Transverse colon (tissue), 4 donors: ENCODE measurements at regions not wholly inside any gene's neighbourhood (a gene's known extent, or its start where the extent isn't known, plus 50 kb on each side); places are given as distances from the start of the nearest gene placed in this dataset.

ENCODE experiments used
- DNase-seq: peaks from one replicate; pipeline ENCODE4 v3.0.0-alpha.2; 2019
- H3K27ac ChIP-seq, 4 donors: fragments of 200-600 bp; sonication (generic); 2 replicates each; pipeline ENCODE4 v1.5.1; 2016 to 2018; ENCODE audit warnings: inconsistent platforms in 4 of 4
- H3K27me3 ChIP-seq: fragments of 200-600 bp; sonication (generic); 2 replicates; pipeline ENCODE4 v1.5.1; 2017; ENCODE audit warnings: inconsistent platforms
- H3K36me3 ChIP-seq, 4 donors: fragments of 200-600 bp; sonication (generic); 2 replicates each; pipeline ENCODE4 v1.5.1; 2017 to 2019; ENCODE audit warnings: inconsistent platforms in 4 of 4
- H3K4me1 ChIP-seq, 4 donors: fragments of 200-600 bp; sonication (generic); 2 replicates each; pipeline ENCODE4 v1.5.1; 2017 to 2020; ENCODE audit warnings: inconsistent platforms in 4 of 4
- H3K4me3 ChIP-seq, 4 donors: fragments of 200-600 bp; sonication (generic); 1 replicate in 1 of 4; 2 replicates in 3 of 4; pipeline versions ENCODE4 v1.5.1 to v1.6.1; 2017 to 2019; ENCODE audit warnings: inconsistent platforms in 4 of 4
- H3K9me3 ChIP-seq, 2 donors: fragments of 200-600 bp; sonication (generic); 2 replicates each; pipeline ENCODE4 v1.5.1; 2017 to 2019; ENCODE audit warnings: inconsistent platforms in 2 of 2
- CTCF ChIP-seq, 5 experiments: fragments of 200-600 bp in 3 of 5; fragments of 450-650 bp in 2 of 5; sonication (generic) in 3 of 5; IDR thresholded peaks; 1 replicate in 2 of 5; 2 replicates in 3 of 5; pipeline ENCODE4 v1.5.1; 2016 to 2017; ENCODE audit warnings: antibody characterized with exemption in 5 of 5, inconsistent platforms in 3 of 5, mild to moderate bottlenecking in 2 of 5, moderate library complexity in 1 of 5
- EP300 ChIP-seq: sonication (generic); formaldehyde crosslinking; IDR thresholded peaks from one replicate; pipeline ENCODE4 v1.6.1; 2017; ENCODE audit warnings: antibody characterized with exemption, low read depth
- POLR2A ChIP-seq: fragments of 450-650 bp; IDR thresholded peaks from one replicate; pipeline ENCODE4 v1.6.1; 2016; ENCODE audit warnings: antibody characterized with exemption, mild to moderate bottlenecking, moderate library complexity
- POLR2AphosphoS5 ChIP-seq, 3 donors: sonication (generic); formaldehyde crosslinking; IDR thresholded peaks; one replicate each; pipeline ENCODE4 v1.6.1; 2016; ENCODE audit warnings: antibody characterized with exemption in 3 of 3
- WGBS, 2 donors: methylation state at CpG; one replicate each; pipeline ENCODE4 v1.1.5; 2018; ENCODE audit warnings: low coverage in 1 of 2; 5-methylcytosine and 5-hydroxymethylcytosine counted together
- in situ Hi-C, 4 donors: fragments of 200-750 bp; cut with MboI; loops; one replicate each; pipeline versions ENCODE4 v1.15.0 to v1.15.1; 2017; ENCODE audit warnings: low sequenced_read_pairs in 3 of 4, low pct_ligation_motif_present in 1 of 4, low pct_unique_long_range_greater_than_20kb in 1 of 4
- intact Hi-C: fragments of 100-400 bp; cut with DNase I; formaldehyde crosslinking; loops from one replicate; pipeline ENCODE4 v1.15.1; 2023; ENCODE audit warnings: low total_unique reads

GRCh38 chr5:99248066-99248465 is 319.3 kb upstream of the CHD1 start:
- no peak for TF ChIP-seq CTCF (IDR thresholded peaks at IDR 0.05)
- TF ChIP-seq EP300 = no peak
- no peak for TF ChIP-seq POLR2A
- no peak for TF ChIP-seq POLR2AphosphoS5 (IDR thresholded peaks at IDR 0.05)
- DNase-seq = no peak
- WGBS, 2 donors = 52 to 57% methylated on average over 2 of the region's 2 CpGs
- H3K27ac ChIP-seq = no peak overlapping the region
- no peaks in the 10 kb centered on the region for H3K4me1 ChIP-seq
- in situ Hi-C loops = no loop called here
- H3K9me3 ChIP-seq = no peaks in the 10 kb centered on the region
- no peaks in the 10 kb centered on the region for H3K36me3 ChIP-seq
- no peak overlapping the region for H3K4me3 ChIP-seq
- no peaks in the 10 kb centered on the region for H3K27me3 ChIP-seq
- intact Hi-C loops = no loop called here

- Histone ChIP-seq H3K27ac (no peak overlapping the region), H3K4me1 (no peaks in the 10 kb centered on the region), H3K4me3 (no peak overlapping the region), H3K27me3 (no peaks in the 10 kb centered on the region), H3K36me3 (no peaks in the 10 kb centered on the region), H3K9me3 (no peaks in the 10 kb centered on the region)
- in situ Hi-C loops (no loop called here), intact Hi-C loops (no loop called here)
- WGBS, 2 donors = 52 to 61% methylated on average over 4 of the region's 4 CpGs
- TF ChIP-seq POLR2A (no peak), EP300 (no peak), POLR2AphosphoS5 (IDR thresholded peaks at IDR 0.05) (no peak), CTCF (IDR thresholded peaks at IDR 0.05) (no peak)
- no peak for DNase-seq
Measured at GRCh38 chr5:99247346-99247745, 318.5 kb upstream of the CHD1 start.

GRCh38 chr5:99243111-99243510 is 314.3 kb upstream of the CHD1 start:
- TF ChIP-seq EP300 (no peak), POLR2A (no peak), POLR2AphosphoS5 (IDR thresholded peaks at IDR 0.05) (no peak), CTCF (IDR thresholded peaks at IDR 0.05) (no peak)
- no peaks in the 10 kb centered on the region for H3K9me3 ChIP-seq
- DNase-seq = no peak
- H3K4me1 ChIP-seq = no peaks in the 10 kb centered on the region
- H3K27me3 ChIP-seq = no peaks in the 10 kb centered on the region
- H3K4me3 ChIP-seq = no peak overlapping the region
- 0% methylated on average over 1 of the region's 1 CpG for WGBS, 2 donors
- in situ Hi-C loops (no loop called here), intact Hi-C loops (no loop called here)
- H3K36me3 ChIP-seq = no peaks in the 10 kb centered on the region
- H3K27ac ChIP-seq = no peak overlapping the region

GRCh38 chr5:99239826-99240360 is 311.1 kb upstream of the CHD1 start:
- WGBS, 2 donors = 78 to 80% methylated on average over 2 to 3 of the region's 3 CpGs

More at GRCh38 chr5:99239826-99240360, 311.1 kb upstream of the CHD1 start:
- Histone ChIP-seq H3K27ac (no peak overlapping the region), H3K36me3 (no peaks in the 10 kb centered on the region), H3K9me3 (no peaks in the 10 kb centered on the region), H3K4me3 (no peak overlapping the region), H3K27me3 (no peaks in the 10 kb centered on the region), H3K4me1 (no peaks in the 10 kb centered on the region)
- intact Hi-C loops (no loop called here), in situ Hi-C loops (no loop called here)
- no peak for TF ChIP-seq EP300
- no peak for TF ChIP-seq CTCF (IDR thresholded peaks at IDR 0.05)
- no peak for TF ChIP-seq POLR2AphosphoS5 (IDR thresholded peaks at IDR 0.05)
- no peak for TF ChIP-seq POLR2A
- no peak for DNase-seq
